Stimulated activated naive B cell treated with anti-CD40 and anti-IgM and Interleukin-4, amounts not matched to agents 10 μg/mL and 1 μg/mL and 100 μg/mL, for 72 hours (primary cell): ENCODE measurements at regions not wholly inside any gene's neighbourhood (a gene's known extent, or its start where the extent isn't known, plus 50 kb on each side); places are given as distances from the start of the nearest gene placed in this dataset.
"Not testable (repeated sequence)": the region's sequence is repeated elsewhere in the genome, so short reads cannot be mapped to it uniquely, and the experiment has no call there.

Experiments used
- ATAC-seq, 2 donors: fragments of 150-1000 bp; cut with Tn5 transposase; replicated peaks; 2 replicates each; pipeline ENCODE4 v1.10.0; 2021; ENCODE audit warnings: moderate library complexity in 1 of 2
- DNase-seq: peaks from one replicate; pipeline ENCODE4 v3.0.0; 2021
- H3K27ac Mint-ChIP-seq: one replicate; pipeline ENCODE4 v1.8.0; 2022; ENCODE audit warnings: mild to moderate bottlenecking, mixed read lengths
- H3K27me3 Mint-ChIP-seq, 2 donors: one replicate each; pipeline ENCODE4 v1.8.0; 2022; ENCODE audit warnings: mixed read lengths in 2 of 2
- H3K36me3 Mint-ChIP-seq, 2 donors: one replicate each; pipeline ENCODE4 v1.8.0; 2022; ENCODE audit warnings: mixed read lengths in 2 of 2, mild to moderate bottlenecking in 1 of 2
- H3K4me1 Mint-ChIP-seq, 2 donors: one replicate each; pipeline ENCODE4 v1.8.0; 2022; ENCODE audit warnings: mixed read lengths in 2 of 2, mild to moderate bottlenecking in 1 of 2
- H3K4me3 Mint-ChIP-seq, 2 donors: one replicate each; pipeline ENCODE4 v1.8.0; 2022; ENCODE audit warnings: mild to moderate bottlenecking in 2 of 2, mixed read lengths in 2 of 2, moderate library complexity in 1 of 2
- H3K9me3 Mint-ChIP-seq, 2 donors: one replicate each; pipeline ENCODE4 v1.8.0; 2022; ENCODE audit warnings: mixed read lengths in 2 of 2, mild to moderate bottlenecking in 1 of 2

DNA sequence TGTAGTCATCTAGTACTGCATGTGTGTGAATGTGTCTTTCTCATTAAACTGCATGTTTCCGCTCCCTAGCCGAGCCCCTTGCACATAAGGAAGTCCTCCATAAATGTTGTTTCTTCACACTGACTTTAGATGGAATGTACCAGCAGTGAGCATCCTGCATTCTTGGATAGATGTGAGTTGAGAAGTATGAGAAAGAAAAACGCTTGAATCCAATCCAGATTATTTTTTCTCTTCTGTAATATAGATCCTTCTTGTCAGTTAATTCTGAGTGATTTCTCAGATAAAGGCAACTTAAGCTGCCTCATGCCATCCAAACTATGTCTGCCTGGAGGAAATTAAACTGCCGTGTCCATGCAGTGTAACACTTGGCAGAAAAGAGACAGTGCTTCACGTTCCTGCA, 268.1 kb upstream of the ISX start:
- no peak for DNase-seq
- Mint-ChIP-seq H3K4me3 (no peak overlapping the region), H3K27ac (no peak overlapping the region), H3K36me3 (no peaks in the 10 kb centered on the region), H3K9me3 (peaks cover 5 to 7% of the 10 kb centered on the region in 2 donors), H3K4me1 (no peaks in the 10 kb centered on the region), H3K27me3 (peaks cover 3 to 5% of the 10 kb centered on the region in 2 donors)
- no peak for ATAC-seq

DNA sequence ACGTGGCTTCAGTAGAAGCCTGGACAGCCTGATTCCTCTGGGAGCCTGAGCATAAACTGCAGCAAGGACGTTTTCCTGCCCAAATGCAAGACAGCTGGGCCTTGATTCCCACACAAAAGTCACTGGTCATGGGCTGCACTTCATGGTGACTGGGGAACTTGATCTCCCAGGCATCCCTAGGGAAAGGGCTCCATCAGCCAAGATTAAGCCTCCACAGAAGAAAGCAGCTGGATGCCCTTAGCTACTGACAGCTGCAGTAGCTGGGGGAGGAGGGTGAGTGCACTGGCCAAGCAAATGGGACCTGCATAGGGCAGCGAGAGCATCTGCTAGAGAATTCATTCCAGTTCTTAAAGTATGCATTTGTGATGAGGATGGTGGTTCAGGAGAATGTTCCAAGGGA, 267.4 kb upstream of the ISX start:
- no peaks in the 10 kb centered on the region for H3K4me1 Mint-ChIP-seq
- no peak overlapping the region for H3K4me3 Mint-ChIP-seq
- ATAC-seq: no peak
- H3K9me3 Mint-ChIP-seq: peaks cover 0 to 5% of the 10 kb centered on the region in 2 donors
- no peak for DNase-seq
- H3K36me3 Mint-ChIP-seq: no peaks in the 10 kb centered on the region
- H3K27me3 Mint-ChIP-seq: peaks cover 3 to 5% of the 10 kb centered on the region in 2 donors
- no peak overlapping the region for H3K27ac Mint-ChIP-seq

DNA sequence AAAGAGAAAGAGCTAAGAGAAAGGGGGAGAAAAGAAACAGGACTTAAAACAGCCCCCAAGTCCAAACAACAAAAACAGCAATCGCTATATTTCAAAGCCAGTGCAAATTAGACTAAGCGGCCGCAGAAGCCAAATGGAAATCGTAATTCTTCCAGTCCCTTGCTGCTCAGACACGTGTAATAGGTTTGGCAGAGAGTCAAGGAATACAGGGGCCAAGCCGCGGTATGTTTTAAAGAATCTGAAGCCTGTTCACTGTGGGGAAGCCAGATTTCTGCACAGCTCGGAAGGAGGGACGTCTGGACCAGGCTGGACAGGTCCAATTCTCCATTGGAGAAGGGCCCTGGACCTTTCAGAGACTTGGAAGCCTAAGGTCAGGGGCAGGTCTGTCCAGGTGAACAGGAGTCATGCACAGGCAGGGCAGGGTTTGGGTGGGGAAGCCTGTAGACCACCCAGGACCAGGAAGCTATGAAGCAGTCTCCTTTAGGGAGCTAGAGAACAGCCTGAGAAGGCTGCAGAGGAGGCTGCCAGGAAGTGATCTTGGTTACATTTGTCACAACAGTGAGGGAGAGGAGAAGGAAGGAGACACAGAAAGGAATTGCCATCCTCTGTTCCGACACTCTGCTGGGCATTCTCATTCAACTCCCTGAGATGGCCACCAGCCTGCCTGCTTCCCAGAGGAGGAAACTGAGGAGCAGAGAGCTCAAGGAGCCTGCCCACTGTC, 265.5 kb upstream of the ISX start:
- Mint-ChIP-seq H3K9me3 (peaks cover 0 to 4% of the 10 kb centered on the region in 2 donors), H3K27ac (no peak overlapping the region), H3K36me3 (no peaks in the 10 kb centered on the region), H3K4me3 (no peak overlapping the region), H3K27me3 (peaks cover 5 to 11% of the 10 kb centered on the region in 2 donors), H3K4me1 (no peaks in the 10 kb centered on the region)
- ATAC-seq (no peak), DNase-seq (no peak)

DNA sequence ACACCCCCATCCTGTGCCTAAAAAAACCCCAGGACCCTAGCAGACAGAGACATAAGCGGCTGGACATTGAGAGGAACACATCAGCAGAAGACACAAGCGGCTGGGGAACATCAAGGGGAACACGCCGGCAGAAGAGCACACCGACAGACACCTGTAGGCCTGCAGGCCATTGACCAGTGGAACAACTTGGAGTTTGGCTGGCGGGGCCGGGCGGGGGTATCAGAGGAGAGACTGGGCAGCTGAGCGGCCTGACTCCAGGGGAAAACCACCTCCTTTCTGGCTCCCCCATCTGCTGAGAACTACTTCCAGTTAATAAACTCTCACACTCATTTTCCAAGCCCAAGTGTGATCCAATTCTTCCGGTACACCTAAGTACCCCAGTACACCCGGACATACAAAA, 264.7 kb upstream of the ISX start:
- H3K27me3 Mint-ChIP-seq: peaks cover 5 to 11% of the 10 kb centered on the region in 2 donors
- H3K4me3 Mint-ChIP-seq: no peak overlapping the region
- ATAC-seq (no peak), DNase-seq (no peak)
- H3K36me3 Mint-ChIP-seq: no peaks in the 10 kb centered on the region
- no peak overlapping the region for H3K27ac Mint-ChIP-seq
- no peaks in the 10 kb centered on the region for H3K4me1 Mint-ChIP-seq
- peaks cover 0 to 4% of the 10 kb centered on the region in 2 donors for H3K9me3 Mint-ChIP-seq

DNA sequence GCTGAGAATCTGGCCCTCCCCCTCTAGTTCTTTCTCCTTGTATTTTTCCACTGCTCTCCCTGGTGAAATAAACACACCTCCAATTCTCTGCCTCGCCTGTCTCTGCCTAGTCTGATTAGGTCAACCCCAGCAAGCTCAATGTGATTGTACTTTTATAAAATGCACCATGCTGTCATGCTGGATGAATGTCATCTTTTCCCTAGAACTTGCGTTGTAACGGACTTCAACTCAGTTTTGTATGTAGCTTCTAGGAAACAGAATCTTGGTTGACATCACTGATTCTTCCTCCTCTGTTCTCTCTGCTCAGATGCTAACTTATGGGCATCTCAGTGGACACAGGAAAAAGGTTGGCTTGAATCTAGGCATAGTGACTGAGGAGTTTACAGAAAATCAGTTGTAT, 261.9 kb upstream of the ISX start:
- Mint-ChIP-seq H3K27ac (no peak overlapping the region), H3K4me1 (no peaks in the 10 kb centered on the region), H3K9me3 (peaks cover 0 to 2% of the 10 kb centered on the region in 2 donors), H3K27me3 (peaks cover 5 to 11% of the 10 kb centered on the region in 2 donors), H3K36me3 (no peaks in the 10 kb centered on the region), H3K4me3 (no peak overlapping the region)
- ATAC-seq (no peak), DNase-seq (no peak)

DNA sequence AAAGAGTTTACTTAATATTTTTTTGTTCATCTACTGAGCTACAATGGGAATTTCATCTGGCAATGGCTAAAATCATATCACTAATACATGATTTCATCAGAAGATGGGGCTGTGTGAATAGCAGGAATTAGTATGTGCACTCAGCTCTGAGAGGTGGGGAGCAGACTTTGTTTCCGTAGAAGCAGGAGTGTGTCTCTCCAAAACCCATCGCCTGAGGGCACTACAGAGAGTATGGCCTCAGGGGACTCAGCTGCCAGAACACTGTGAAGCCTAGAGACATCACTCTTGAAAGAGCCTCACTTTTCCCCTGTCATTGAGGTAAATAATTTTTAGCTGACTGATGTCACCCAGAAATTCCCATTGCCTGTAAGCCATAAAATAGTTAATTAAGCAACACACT, 261.4 kb upstream of the ISX start:
- no peak overlapping the region for H3K27ac Mint-ChIP-seq
- H3K36me3 Mint-ChIP-seq: no peaks in the 10 kb centered on the region
- no peak overlapping the region for H3K4me3 Mint-ChIP-seq
- H3K27me3 Mint-ChIP-seq: peaks cover under 1 to 11% of the 10 kb centered on the region in 2 donors
- H3K4me1 Mint-ChIP-seq: no peaks in the 10 kb centered on the region
- ATAC-seq (no peak), DNase-seq (no peak)
- H3K9me3 Mint-ChIP-seq: peaks cover 0 to under 1% of the 10 kb centered on the region in 2 donors

DNA sequence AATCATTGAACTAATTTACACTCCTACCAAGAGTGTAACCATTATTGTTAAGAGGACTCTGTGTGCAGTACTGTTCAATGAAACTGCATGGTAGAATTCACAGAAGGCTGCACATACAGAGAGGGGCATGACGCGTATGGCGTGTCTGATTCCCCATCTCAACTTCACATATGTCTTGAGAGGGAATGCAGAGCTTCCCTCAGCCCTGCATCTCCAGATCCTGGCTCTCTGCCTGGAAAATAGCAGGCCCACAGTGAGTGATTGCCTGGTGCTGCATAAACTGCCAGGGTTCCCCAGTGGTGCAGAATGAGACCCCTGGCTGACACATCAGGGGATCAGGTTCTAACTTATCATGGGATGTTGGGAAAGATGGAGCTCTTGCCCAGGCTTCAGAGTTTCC, 260.2 kb upstream of the ISX start:
- H3K4me3 Mint-ChIP-seq: no peak overlapping the region
- H3K4me1 Mint-ChIP-seq: no peaks in the 10 kb centered on the region
- no peak for DNase-seq
- no peak for ATAC-seq
- peaks cover 0 to 1% of the 10 kb centered on the region in 2 donors for H3K9me3 Mint-ChIP-seq
- no peaks in the 10 kb centered on the region for H3K36me3 Mint-ChIP-seq
- peaks cover 0 to 7% of the 10 kb centered on the region in 2 donors for H3K27me3 Mint-ChIP-seq
- H3K27ac Mint-ChIP-seq: no peak overlapping the region

DNA sequence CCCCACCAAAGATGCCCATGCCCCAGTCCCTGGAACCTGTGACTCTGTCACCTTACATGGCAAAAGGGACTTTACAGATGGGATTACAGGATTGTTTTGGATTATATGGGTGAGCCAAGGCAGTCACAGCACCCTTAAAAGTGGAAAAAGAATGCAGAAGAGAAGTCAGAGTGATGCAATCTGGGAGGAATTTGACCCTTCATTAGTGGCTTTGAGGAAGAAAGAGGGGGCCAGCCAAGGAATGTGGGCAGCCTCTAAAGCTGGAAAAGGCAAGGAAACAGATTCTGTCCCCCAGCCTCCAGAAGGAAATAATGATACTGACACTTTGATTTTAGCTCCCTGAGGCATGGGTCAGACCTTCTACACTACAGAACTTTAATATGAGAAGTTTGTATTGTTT, 257.3 kb upstream of the ISX start:
- no peak overlapping the region for H3K4me3 Mint-ChIP-seq
- no peak for ATAC-seq
- H3K36me3 Mint-ChIP-seq: no peaks in the 10 kb centered on the region
- H3K9me3 Mint-ChIP-seq: peaks cover 0 to 3% of the 10 kb centered on the region in 2 donors
- no peak for DNase-seq
- H3K27ac Mint-ChIP-seq: no peak overlapping the region
- H3K27me3 Mint-ChIP-seq: peaks cover 0 to 7% of the 10 kb centered on the region in 2 donors
- no peaks in the 10 kb centered on the region for H3K4me1 Mint-ChIP-seq

DNA sequence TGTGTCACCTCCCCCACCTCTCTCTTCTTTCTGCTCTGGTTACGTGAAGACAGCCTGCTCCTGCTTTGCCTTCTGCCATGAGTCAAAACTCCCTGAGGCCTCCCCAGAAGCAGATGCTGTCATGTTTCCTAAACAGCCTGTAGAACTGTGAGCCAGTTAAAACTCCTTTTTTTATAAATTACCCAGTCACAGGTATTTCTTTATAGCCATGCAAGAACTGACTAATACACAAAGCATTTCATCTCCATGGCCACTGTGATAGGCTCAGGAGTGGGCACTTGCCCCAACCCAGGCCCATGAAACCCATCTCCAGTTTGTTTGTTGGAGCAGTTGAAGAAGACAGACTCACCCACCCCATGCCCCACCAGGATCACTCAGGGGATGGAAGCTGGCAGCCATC, 253.3 kb upstream of the ISX start:
- Mint-ChIP-seq H3K36me3 (no peaks in the 10 kb centered on the region), H3K9me3 (peaks cover 0 to 9% of the 10 kb centered on the region in 2 donors), H3K27me3 (peaks cover 5 to 8% of the 10 kb centered on the region in 2 donors), H3K4me1 (no peaks in the 10 kb centered on the region), H3K27ac (no peak overlapping the region), H3K4me3 (no peak overlapping the region)
- no peak for ATAC-seq
- DNase-seq: no peak

DNA sequence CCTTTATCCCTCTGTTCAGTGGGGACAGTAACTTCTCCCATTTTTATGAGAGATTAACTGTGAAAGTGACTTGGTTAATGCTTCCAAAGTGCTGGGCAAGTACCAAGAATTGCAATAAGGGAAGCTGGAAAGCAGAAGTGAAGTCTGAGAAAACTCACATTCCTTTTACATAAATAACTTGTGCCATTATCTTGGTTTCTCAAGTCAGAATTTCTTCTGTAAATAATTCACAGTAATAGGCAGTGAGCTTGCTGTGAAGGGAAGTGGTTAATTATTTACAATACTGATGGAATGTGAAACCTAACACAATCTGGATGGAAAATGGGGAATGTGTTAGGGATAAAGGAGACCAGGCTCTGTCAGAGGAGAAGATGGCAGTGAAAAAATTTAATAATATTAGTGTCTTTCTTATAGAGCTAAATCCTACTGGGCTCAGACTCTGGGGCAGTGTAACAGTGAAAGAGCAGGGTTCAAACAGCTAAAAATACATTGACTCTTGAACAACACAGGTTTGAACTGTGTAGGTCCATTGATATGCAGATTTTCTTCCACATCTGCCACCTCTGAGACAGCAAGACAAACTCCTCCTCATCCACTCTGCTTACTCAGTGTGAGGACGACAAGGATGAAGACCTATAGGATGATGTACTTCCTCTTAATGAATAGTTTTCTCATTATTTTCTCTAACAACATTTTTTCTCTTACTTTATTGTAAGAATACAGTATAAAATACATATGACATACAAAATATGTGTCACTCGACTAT, 251.5 kb upstream of the ISX start:
- Mint-ChIP-seq H3K27me3 (peaks cover 5 to 17% of the 10 kb centered on the region in 2 donors), H3K4me3 (no peak overlapping the region), H3K4me1 (no peaks in the 10 kb centered on the region), H3K9me3 (peaks cover 0 to 11% of the 10 kb centered on the region in 2 donors), H3K36me3 (no peaks in the 10 kb centered on the region), H3K27ac (no peak overlapping the region)
- DNase-seq: no peak
- no peak for ATAC-seq

DNA sequence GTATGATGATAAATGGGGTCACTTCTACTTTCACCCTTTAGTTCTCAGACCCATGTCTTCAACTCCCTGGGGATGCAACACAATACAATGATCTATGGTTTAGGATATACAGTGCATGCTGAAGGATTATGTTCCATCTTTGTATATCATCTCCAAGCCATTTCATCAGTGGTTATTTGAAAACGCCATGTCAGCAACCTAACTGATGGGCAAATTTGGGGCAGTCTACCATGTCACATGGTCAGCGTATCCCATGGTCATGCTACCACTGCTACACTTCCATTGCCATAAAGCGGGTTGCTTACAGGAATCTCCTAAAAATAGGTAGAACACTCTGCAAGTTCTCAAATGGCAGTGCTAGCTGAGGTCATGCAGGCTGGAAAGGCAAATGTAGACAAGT, 236.5 kb upstream of the ISX start:
- H3K4me1 Mint-ChIP-seq: no peaks in the 10 kb centered on the region
- peaks cover 5 to 6% of the 10 kb centered on the region in 2 donors for H3K9me3 Mint-ChIP-seq
- H3K27me3 Mint-ChIP-seq: peaks cover 0 to 4% of the 10 kb centered on the region in 2 donors
- DNase-seq (no peak), ATAC-seq (no peak)
- H3K36me3 Mint-ChIP-seq: no peaks in the 10 kb centered on the region
- H3K27ac Mint-ChIP-seq: no peak overlapping the region
- no peak overlapping the region for H3K4me3 Mint-ChIP-seq

DNA sequence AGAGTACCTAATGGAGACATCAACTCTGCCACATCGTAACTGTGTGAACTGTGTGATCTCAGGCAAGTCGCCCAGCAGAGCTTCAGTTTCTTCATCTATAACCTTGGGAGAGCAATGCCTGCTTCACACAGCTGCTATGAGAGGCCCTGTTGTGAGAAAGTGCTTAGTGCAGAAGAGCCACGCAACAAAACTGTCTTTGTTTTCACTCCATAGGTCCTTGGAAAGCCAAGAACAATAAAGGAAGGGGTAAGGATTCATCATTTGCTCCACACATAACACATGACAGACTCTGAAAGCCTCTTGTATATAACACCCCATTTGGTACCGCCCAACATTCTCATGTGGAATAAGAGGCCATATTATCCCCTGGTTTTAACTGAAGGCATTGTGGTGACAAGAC, 231.9 kb upstream of the ISX start:
- Mint-ChIP-seq H3K9me3 (peaks cover 0 to under 1% of the 10 kb centered on the region in 2 donors), H3K27me3 (peaks cover 6 to 17% of the 10 kb centered on the region in 2 donors), H3K4me1 (no peaks in the 10 kb centered on the region), H3K27ac (no peak overlapping the region), H3K36me3 (no peaks in the 10 kb centered on the region), H3K4me3 (no peak overlapping the region)
- DNase-seq (no peak), ATAC-seq (no peak)

DNA sequence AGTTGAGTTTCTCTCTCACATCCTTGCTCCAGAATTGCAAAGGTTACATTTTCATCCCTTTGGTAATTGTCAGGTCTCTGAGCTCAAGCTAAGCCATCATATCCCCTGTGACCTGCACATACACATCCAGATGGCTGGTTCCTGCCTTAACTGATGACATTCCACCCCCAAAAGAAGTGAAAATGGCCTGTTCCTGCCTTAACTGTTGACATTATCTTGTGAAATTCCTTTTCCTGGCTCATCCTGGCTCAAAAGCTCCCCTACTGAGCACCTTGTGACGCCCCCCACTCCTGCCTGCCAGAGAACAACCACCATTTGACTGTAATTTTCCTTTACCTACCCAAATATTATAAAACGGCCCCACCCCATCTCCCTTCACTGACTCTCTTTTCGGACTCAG, 231.4 kb upstream of the ISX start:
- ATAC-seq: not testable (repeated sequence)

DNA sequence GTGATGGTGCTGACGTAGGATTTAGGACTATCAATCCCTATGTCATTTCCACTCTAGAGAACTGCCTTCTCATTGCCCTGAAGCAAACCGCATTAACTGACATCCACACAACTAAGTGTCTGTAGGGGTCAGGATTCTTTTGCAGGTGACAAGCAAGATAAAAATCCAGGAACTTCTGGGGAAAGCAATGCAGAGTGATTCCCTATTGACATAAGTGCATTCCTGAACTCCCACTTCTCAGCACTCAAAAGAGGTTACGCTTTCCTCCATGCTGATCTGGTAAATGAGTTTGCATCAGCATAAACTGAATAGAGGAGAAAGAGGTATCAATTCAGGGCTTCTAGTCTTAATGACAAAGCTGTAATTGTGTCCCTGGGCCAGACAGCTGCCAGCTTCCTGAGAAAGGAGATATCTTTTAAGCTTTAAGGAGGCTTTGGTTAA, 224.6 kb upstream of the ISX start:
- no peaks in the 10 kb centered on the region for H3K4me1 Mint-ChIP-seq
- no peak overlapping the region for H3K4me3 Mint-ChIP-seq
- DNase-seq: no peak
- peaks cover 4 to 14% of the 10 kb centered on the region in 2 donors for H3K27me3 Mint-ChIP-seq
- ATAC-seq: no peak
- H3K9me3 Mint-ChIP-seq: peaks cover 2 to 5% of the 10 kb centered on the region in 2 donors
- no peak overlapping the region for H3K27ac Mint-ChIP-seq
- no peaks in the 10 kb centered on the region for H3K36me3 Mint-ChIP-seq

More for the DNA sequence above, 231.4 kb upstream of the ISX start:
- H3K4me1 Mint-ChIP-seq, H3K4me3 Mint-ChIP-seq, H3K36me3 Mint-ChIP-seq, H3K9me3 Mint-ChIP-seq, DNase-seq, H3K27ac Mint-ChIP-seq: not testable (repeated sequence)
- H3K27me3 Mint-ChIP-seq: peaks cover 6 to 17% of the 10 kb centered on the region in 2 donors

DNA sequence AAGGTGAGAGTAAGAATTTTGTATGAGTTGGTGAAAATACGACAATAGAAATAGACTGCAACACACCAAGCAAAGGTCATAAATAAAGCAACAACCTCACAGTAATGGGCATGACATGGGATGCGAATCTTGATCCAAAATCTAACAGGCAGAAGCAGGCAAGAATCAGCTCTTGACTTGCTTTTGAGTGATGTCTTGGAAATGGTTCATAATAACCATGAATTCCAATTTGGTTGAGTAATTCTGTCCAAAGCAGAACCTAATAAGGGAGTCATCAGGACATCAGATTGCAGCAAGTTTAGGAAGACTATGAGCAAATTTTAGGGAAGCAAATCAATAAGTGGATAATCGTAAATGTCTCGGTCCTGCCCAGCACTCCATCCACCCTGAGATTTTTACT, 224.0 kb upstream of the ISX start:
- DNase-seq (no peak), ATAC-seq (no peak)
- no peak overlapping the region for H3K4me3 Mint-ChIP-seq
- H3K36me3 Mint-ChIP-seq: no peaks in the 10 kb centered on the region
- H3K9me3 Mint-ChIP-seq: peaks cover 2 to 5% of the 10 kb centered on the region in 2 donors
- H3K27me3 Mint-ChIP-seq: peaks cover 4 to 11% of the 10 kb centered on the region in 2 donors
- H3K27ac Mint-ChIP-seq: no peak overlapping the region
- no peaks in the 10 kb centered on the region for H3K4me1 Mint-ChIP-seq
